ENCODE measurements at regions not wholly inside any gene's neighbourhood (a gene's known extent, or its start where the extent isn't known, plus 50 kb on each side); places are given as distances from the start of the nearest gene placed in this dataset.

DNA sequence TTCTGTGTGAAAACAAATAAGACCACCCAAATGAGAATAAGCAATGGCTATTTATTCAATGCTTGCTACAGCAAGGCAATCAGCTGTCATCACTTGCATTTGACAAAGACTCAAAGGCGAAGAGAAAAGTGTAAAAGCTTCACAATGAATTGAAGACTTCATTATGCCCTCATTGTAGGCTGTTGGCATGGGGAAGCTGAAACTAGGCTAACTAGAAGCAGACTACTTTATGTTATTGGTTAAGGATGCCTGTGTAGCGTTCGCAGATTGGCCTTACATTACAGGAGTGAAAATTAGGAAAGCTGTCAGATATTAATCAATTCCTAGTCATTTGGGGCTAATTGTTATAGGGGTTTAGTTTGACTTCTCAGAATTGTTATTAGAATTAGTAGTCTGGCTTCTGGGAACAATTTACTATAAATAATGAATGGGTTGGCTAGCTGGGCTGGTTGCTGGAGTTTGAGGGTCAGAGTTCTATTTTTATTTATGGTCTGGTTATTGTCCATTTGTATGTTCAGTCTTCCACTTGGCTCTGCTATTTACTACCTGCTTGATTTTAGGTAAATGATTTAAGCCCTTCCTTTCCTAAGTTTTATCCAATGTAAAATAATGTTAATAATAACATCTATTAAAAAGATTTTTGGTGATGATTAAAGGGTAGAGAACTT lies 437.2 kb upstream of the SYT4 start:
- no peak for ATAC-seq
- TF ChIP-seq ZNF565 (CRISPR knock-in tag; conservative IDR thresholded peaks at IDR 0.05; ENCODE audit: low read depth) (no peak), ARNTL (CRISPR knock-in tag; IDR thresholded peaks at IDR 0.05; ENCODE audit: borderline replicate concordance, low read depth) (no peak), ISL1 (CRISPR knock-in tag; IDR thresholded peaks at IDR 0.05) (no peak), RARB (CRISPR knock-in tag; IDR thresholded peaks at IDR 0.05) (no peak), ZNF70 (CRISPR knock-in tag; IDR thresholded peaks at IDR 0.05) (no peak), ZC3H10 (CRISPR knock-in tag; IDR thresholded peaks at IDR 0.05) (no peak)

- no peak for ATAC-seq
- TF ChIP-seq CSDC2 (CRISPR knock-in tag; IDR thresholded peaks at IDR 0.05) (no peak), ZNF565 (CRISPR knock-in tag; conservative IDR thresholded peaks at IDR 0.05; ENCODE audit: low read depth) (no peak), ISL1 (CRISPR knock-in tag; IDR thresholded peaks at IDR 0.05) (no peak), TCF4 (CRISPR knock-in tag; IDR thresholded peaks at IDR 0.05; ENCODE audit: borderline replicate concordance) (no peak), ZFP3 (CRISPR knock-in tag; IDR thresholded peaks at IDR 0.05) (no peak), SNAI2 (CRISPR knock-in tag; IDR thresholded peaks at IDR 0.05) (no peak), ZFP30 (CRISPR knock-in tag; IDR thresholded peaks at IDR 0.05) (no peak), GLIS3 (CRISPR knock-in tag; IDR thresholded peaks at IDR 0.05) (no peak), ZC3H10 (CRISPR knock-in tag; IDR thresholded peaks at IDR 0.05) (no peak), ESRRG (CRISPR knock-in tag; IDR thresholded peaks at IDR 0.05) (no peak), TOX (CRISPR knock-in tag; IDR thresholded peaks at IDR 0.05; ENCODE audit: borderline replicate concordance) (no peak), RARB (CRISPR knock-in tag; IDR thresholded peaks at IDR 0.05) (no peak), ARNTL (CRISPR knock-in tag; IDR thresholded peaks at IDR 0.05; ENCODE audit: borderline replicate concordance, low read depth) (no peak)
- TF ChIP-seq, protein P1, sequence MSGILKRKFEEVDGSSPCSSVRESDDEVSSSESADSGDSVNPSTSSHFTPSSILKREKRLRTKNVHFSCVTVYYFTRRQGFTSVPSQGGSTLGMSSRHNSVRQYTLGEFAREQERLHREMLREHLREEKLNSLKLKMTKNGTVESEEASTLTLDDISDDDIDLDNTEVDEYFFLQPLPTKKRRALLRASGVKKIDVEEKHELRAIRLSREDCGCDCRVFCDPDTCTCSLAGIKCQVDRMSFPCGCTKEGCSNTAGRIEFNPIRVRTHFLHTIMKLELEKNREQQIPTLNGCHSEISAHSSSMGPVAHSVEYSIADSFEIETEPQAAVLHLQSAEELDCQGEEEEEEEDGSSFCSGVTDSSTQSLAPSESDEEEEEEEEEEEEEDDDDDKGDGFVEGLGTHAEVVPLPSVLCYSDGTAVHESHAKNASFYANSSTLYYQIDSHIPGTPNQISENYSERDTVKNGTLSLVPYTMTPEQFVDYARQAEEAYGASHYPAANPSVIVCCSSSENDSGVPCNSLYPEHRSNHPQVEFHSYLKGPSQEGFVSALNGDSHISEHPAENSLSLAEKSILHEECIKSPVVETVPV (CRISPR knock-in tag; IDR thresholded peaks at IDR 0.05): no peak
- TF ChIP-seq, protein P2, sequence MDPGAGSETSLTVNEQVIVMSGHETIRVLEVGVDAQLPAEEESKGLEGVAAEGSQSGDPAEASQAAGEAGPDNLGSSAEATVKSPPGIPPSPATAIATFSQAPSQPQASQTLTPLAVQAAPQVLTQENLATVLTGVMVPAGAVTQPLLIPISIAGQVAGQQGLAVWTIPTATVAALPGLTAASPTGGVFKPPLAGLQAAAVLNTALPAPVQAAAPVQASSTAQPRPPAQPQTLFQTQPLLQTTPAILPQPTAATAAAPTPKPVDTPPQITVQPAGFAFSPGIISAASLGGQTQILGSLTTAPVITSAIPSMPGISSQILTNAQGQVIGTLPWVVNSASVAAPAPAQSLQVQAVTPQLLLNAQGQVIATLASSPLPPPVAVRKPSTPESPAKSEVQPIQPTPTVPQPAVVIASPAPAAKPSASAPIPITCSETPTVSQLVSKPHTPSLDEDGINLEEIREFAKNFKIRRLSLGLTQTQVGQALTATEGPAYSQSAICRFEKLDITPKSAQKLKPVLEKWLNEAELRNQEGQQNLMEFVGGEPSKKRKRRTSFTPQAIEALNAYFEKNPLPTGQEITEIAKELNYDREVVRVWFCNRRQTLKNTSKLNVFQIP (CRISPR knock-in tag; IDR thresholded peaks at IDR 0.05; ENCODE audit: borderline replicate concordance, low read depth): no peak
- TF ChIP-seq, protein P3, sequence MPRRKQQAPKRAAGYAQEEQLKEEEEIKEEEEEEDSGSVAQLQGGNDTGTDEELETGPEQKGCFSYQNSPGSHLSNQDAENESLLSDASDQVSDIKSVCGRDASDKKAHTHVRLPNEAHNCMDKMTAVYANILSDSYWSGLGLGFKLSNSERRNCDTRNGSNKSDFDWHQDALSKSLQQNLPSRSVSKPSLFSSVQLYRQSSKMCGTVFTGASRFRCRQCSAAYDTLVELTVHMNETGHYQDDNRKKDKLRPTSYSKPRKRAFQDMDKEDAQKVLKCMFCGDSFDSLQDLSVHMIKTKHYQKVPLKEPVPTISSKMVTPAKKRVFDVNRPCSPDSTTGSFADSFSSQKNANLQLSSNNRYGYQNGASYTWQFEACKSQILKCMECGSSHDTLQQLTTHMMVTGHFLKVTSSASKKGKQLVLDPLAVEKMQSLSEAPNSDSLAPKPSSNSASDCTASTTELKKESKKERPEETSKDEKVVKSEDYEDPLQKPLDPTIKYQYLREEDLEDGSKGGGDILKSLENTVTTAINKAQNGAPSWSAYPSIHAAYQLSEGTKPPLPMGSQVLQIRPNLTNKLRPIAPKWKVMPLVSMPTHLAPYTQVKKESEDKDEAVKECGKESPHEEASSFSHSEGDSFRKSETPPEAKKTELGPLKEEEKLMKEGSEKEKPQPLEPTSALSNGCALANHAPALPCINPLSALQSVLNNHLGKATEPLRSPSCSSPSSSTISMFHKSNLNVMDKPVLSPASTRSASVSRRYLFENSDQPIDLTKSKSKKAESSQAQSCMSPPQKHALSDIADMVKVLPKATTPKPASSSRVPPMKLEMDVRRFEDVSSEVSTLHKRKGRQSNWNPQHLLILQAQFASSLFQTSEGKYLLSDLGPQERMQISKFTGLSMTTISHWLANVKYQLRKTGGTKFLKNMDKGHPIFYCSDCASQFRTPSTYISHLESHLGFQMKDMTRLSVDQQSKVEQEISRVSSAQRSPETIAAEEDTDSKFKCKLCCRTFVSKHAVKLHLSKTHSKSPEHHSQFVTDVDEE (CRISPR knock-in tag; IDR thresholded peaks at IDR 0.05): no peak
- TF ChIP-seq, protein P4, sequence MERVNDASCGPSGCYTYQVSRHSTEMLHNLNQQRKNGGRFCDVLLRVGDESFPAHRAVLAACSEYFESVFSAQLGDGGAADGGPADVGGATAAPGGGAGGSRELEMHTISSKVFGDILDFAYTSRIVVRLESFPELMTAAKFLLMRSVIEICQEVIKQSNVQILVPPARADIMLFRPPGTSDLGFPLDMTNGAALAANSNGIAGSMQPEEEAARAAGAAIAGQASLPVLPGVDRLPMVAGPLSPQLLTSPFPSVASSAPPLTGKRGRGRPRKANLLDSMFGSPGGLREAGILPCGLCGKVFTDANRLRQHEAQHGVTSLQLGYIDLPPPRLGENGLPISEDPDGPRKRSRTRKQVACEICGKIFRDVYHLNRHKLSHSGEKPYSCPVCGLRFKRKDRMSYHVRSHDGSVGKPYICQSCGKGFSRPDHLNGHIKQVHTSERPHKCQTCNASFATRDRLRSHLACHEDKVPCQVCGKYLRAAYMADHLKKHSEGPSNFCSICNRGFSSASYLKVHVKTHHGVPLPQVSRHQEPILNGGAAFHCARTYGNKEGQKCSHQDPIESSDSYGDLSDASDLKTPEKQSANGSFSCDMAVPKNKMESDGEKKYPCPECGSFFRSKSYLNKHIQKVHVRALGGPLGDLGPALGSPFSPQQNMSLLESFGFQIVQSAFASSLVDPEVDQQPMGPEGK (CRISPR knock-in tag; IDR thresholded peaks at IDR 0.05; ENCODE audit: borderline replicate concordance): no peak
Observed at GRCh38 chr18:43719267-43719795, 442.0 kb upstream of the SYT4 start.

DNA sequence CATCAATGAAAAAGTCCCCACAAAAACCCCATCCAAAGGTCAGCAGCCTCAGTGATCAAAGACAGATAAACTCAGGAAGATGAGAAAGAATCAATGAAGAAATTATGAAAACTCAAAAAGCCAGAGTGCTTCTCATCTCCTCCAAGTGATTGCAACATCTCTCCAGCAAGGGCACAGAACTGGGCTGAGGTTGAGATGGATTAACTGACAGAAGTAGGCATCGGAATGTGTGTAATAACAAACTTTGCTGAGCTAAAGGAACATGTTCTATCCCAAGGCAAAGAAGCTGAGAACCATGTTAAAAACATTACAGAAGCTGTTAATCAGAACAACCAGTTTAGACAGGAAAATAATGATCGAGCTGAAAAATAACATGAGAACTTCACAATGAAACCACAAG lies 442.8 kb upstream of the SYT4 start:
- no peak for ATAC-seq
- TF ChIP-seq RARB (CRISPR knock-in tag; IDR thresholded peaks at IDR 0.05) (no peak), ZNF565 (CRISPR knock-in tag; conservative IDR thresholded peaks at IDR 0.05; ENCODE audit: low read depth) (no peak), TCF4 (CRISPR knock-in tag; IDR thresholded peaks at IDR 0.05; ENCODE audit: borderline replicate concordance) (no peak), TOX (CRISPR knock-in tag; IDR thresholded peaks at IDR 0.05; ENCODE audit: borderline replicate concordance) (no peak), OSR1 (CRISPR knock-in tag; IDR thresholded peaks at IDR 0.05) (no peak), ZNF8 (CRISPR knock-in tag; IDR thresholded peaks at IDR 0.05) (no peak), ZFP3 (CRISPR knock-in tag; IDR thresholded peaks at IDR 0.05) (no peak), CSDC2 (CRISPR knock-in tag; IDR thresholded peaks at IDR 0.05) (no peak), ESRRG (CRISPR knock-in tag; IDR thresholded peaks at IDR 0.05) (no peak), ISL1 (CRISPR knock-in tag; IDR thresholded peaks at IDR 0.05) (no peak), ZC3H10 (CRISPR knock-in tag; IDR thresholded peaks at IDR 0.05) (no peak), GLIS3 (CRISPR knock-in tag; IDR thresholded peaks at IDR 0.05) (no peak)
- TF ChIP-seq, protein P2 (CRISPR knock-in tag; IDR thresholded peaks at IDR 0.05; ENCODE audit: borderline replicate concordance, low read depth): no peak
- TF ChIP-seq, protein P1 (CRISPR knock-in tag; IDR thresholded peaks at IDR 0.05): no peak
- TF ChIP-seq, protein P3 (CRISPR knock-in tag; IDR thresholded peaks at IDR 0.05): no peak

Measured in SK-N-SH treated with all-trans-retinoic acid at 6 μM for 48 hours (cell line).